Endothelial cell (in vitro differentiated cells): ENCODE measurements at regions not wholly inside any gene's neighbourhood (a gene's known extent, or its start where the extent isn't known, plus 50 kb on each side); places are given as distances from the start of the nearest gene placed in this dataset.
"Not testable (repeated sequence)": the region's sequence is repeated elsewhere in the genome, so short reads cannot be mapped to it uniquely, and the experiment has no call there.

Experiments used
- DNase-seq: peaks from one replicate; pipeline ENCODE4 v3.0.0; 2021; ENCODE audit warnings: low spot score
- H3K27ac Mint-ChIP-seq: one replicate; pipeline ENCODE4 v1.8.0; 2021; ENCODE audit warnings: mixed read lengths, inconsistent platforms; ENCODE audit not compliant: unreplicated experiment
- H3K27me3 Mint-ChIP-seq: one replicate; pipeline ENCODE4 v1.8.0; 2021; ENCODE audit warnings: mild to moderate bottlenecking, moderate library complexity, mixed read lengths, inconsistent platforms; ENCODE audit not compliant: unreplicated experiment
- H3K36me3 Mint-ChIP-seq: one replicate; pipeline ENCODE4 v1.8.0; 2021; ENCODE audit warnings: mild to moderate bottlenecking, low read depth, mixed read lengths, inconsistent platforms; ENCODE audit not compliant: unreplicated experiment
- H3K4me1 Mint-ChIP-seq: one replicate; pipeline ENCODE4 v1.8.0; 2021; ENCODE audit warnings: mild to moderate bottlenecking, mixed read lengths, inconsistent platforms; ENCODE audit not compliant: unreplicated experiment
- H3K4me3 Mint-ChIP-seq: one replicate; pipeline ENCODE4 v1.8.0; 2021; ENCODE audit warnings: mild to moderate bottlenecking, mixed read lengths, inconsistent platforms; ENCODE audit not compliant: unreplicated experiment
- H3K9me3 Mint-ChIP-seq: one replicate; pipeline ENCODE4 v1.8.0; 2021; ENCODE audit warnings: mixed read lengths, inconsistent platforms; ENCODE audit not compliant: unreplicated experiment
- CTCF ChIP-seq: fragments of 200-600 bp; sonication (generic); IDR thresholded peaks from one replicate; pipeline ENCODE4 v1.5.0; 2021; ENCODE audit warnings: antibody characterized with exemption; ENCODE audit not compliant: unreplicated experiment

GRCh38 chr6:65988006-65988405, 281.0 kb upstream of the EYS start:
- H3K4me1 Mint-ChIP-seq = no peaks in the 10 kb centered on the region
- no peaks in the 10 kb centered on the region for H3K27me3 Mint-ChIP-seq
- TF ChIP-seq CTCF = no peak
- H3K36me3 Mint-ChIP-seq = no peaks in the 10 kb centered on the region
- H3K27ac Mint-ChIP-seq = no peak overlapping the region
- no peak overlapping the region for H3K4me3 Mint-ChIP-seq
- no peak for DNase-seq
- H3K9me3 Mint-ChIP-seq = peaks cover 5% of the 10 kb centered on the region

GRCh38 chr6:65984089-65984488, 277.1 kb upstream of the EYS start:
- no peak for TF ChIP-seq CTCF
- Mint-ChIP-seq H3K4me1 (no peaks in the 10 kb centered on the region), H3K4me3 (no peak overlapping the region), H3K36me3 (no peaks in the 10 kb centered on the region), H3K27ac (no peak overlapping the region), H3K27me3 (no peaks in the 10 kb centered on the region), H3K9me3 (no peaks in the 10 kb centered on the region)
- DNase-seq = no peak

GRCh38 chr6:65979120-65979519, 272.1 kb upstream of the EYS start:
- H3K27me3 Mint-ChIP-seq = no peaks in the 10 kb centered on the region
- H3K36me3 Mint-ChIP-seq = no peaks in the 10 kb centered on the region
- no peak overlapping the region for H3K27ac Mint-ChIP-seq
- no peak for TF ChIP-seq CTCF
- no peak overlapping the region for H3K4me3 Mint-ChIP-seq
- DNase-seq = no peak
- H3K9me3 Mint-ChIP-seq = no peaks in the 10 kb centered on the region
- no peaks in the 10 kb centered on the region for H3K4me1 Mint-ChIP-seq

GRCh38 chr6:65971252-65971651, 264.2 kb upstream of the EYS start:
- not testable (repeated sequence) for H3K36me3 Mint-ChIP-seq, DNase-seq, H3K27me3 Mint-ChIP-seq, H3K27ac Mint-ChIP-seq, H3K4me1 Mint-ChIP-seq, H3K4me3 Mint-ChIP-seq, H3K9me3 Mint-ChIP-seq

- H3K9me3 Mint-ChIP-seq = no peaks in the 10 kb centered on the region
- no peaks in the 10 kb centered on the region for H3K36me3 Mint-ChIP-seq
- no peaks in the 10 kb centered on the region for H3K4me1 Mint-ChIP-seq
- no peak overlapping the region for H3K27ac Mint-ChIP-seq
- no peaks in the 10 kb centered on the region for H3K27me3 Mint-ChIP-seq
- TF ChIP-seq CTCF = no peak
- DNase-seq = no peak
- no peak overlapping the region for H3K4me3 Mint-ChIP-seq
Observed at GRCh38 chr6:65964261-65964660, 257.2 kb upstream of the EYS start.

- H3K27me3 Mint-ChIP-seq = no peaks in the 10 kb centered on the region
Observed at GRCh38 chr6:65955034-65955433, 248.0 kb upstream of the EYS start.

More at GRCh38 chr6:65955034-65955433, 248.0 kb upstream of the EYS start:
- no peak overlapping the region for H3K4me3 Mint-ChIP-seq
- TF ChIP-seq CTCF = no peak
- no peak for DNase-seq
- no peaks in the 10 kb centered on the region for H3K4me1 Mint-ChIP-seq
- H3K27ac Mint-ChIP-seq = no peak overlapping the region
- H3K9me3 Mint-ChIP-seq = no peaks in the 10 kb centered on the region
- no peaks in the 10 kb centered on the region for H3K36me3 Mint-ChIP-seq
